ENCODE measurements at regions not wholly inside any gene's neighbourhood (a gene's known extent, or its start where the extent isn't known, plus 50 kb on each side); places are given as distances from the start of the nearest gene placed in this dataset.
A peak's percentile ranks its signal among the peaks of the same experiment; 100 is the strongest.

- Histone ChIP-seq H3K4me3 (ENCODE audit: low read length in 3 of 3) (no peak overlapping the region), H3K9me3 (ENCODE audit: control insufficient read depth in 2 of 3, insufficient read depth in 1 of 3, low read length in 3 of 3) (no peaks in the 10 kb centered on the region), H3K27ac (ENCODE audit: low read depth in 2 of 2, low read length in 2 of 2) (no peak overlapping the region), H3K36me3 (ENCODE audit: control insufficient read depth in 2 of 3, insufficient read depth in 3 of 3, low read length in 3 of 3) (no peaks in the 10 kb centered on the region), H3K27me3 (ENCODE audit: control insufficient read depth, insufficient read depth, low read length) (no peaks in the 10 kb centered on the region), H3K9ac (ENCODE audit: low read length in 3 of 3) (no peak overlapping the region), H3K4me1 (ENCODE audit: control insufficient read depth in 2 of 3, insufficient read depth in 2 of 3, low read depth in 1 of 3, low read length in 3 of 3) (no peaks in the 10 kb centered on the region)
- FAIRE-seq (no peak), DNase-seq (no peak)
- TF ChIP-seq CTCF (IDR thresholded peaks at IDR 0.05; ENCODE audit: borderline replicate concordance, extremely low read depth, insufficient read depth) = no peak
- intact Hi-C loops (cut with DNase I) = no loop called here
Observed at GRCh38 chr11:115653076-115653475, 148.9 kb upstream of the CADM1 start.

GRCh38 chr11:115652496-115652895 lies 148.3 kb upstream of the CADM1 start:
- DNase-seq (no peak), FAIRE-seq (no peak)
- H3K27ac ChIP-seq (ENCODE audit: low read depth in 2 of 2, low read length in 2 of 2) = no peak overlapping the region
- no peaks in the 10 kb centered on the region for H3K4me1 ChIP-seq (ENCODE audit: control insufficient read depth in 2 of 3, insufficient read depth in 2 of 3, low read depth in 1 of 3, low read length in 3 of 3)
- H3K27me3 ChIP-seq (ENCODE audit: control insufficient read depth, insufficient read depth, low read length) = no peaks in the 10 kb centered on the region
- H3K36me3 ChIP-seq (ENCODE audit: control insufficient read depth in 2 of 3, insufficient read depth in 3 of 3, low read length in 3 of 3) = no peaks in the 10 kb centered on the region
- no peak overlapping the region for H3K4me3 ChIP-seq (ENCODE audit: low read length in 3 of 3)
- no peak for TF ChIP-seq CTCF (IDR thresholded peaks at IDR 0.05; ENCODE audit: borderline replicate concordance, extremely low read depth, insufficient read depth)
- no peak overlapping the region for H3K9ac ChIP-seq (ENCODE audit: low read length in 3 of 3)
- H3K9me3 ChIP-seq (ENCODE audit: control insufficient read depth in 2 of 3, insufficient read depth in 1 of 3, low read length in 3 of 3) = no peaks in the 10 kb centered on the region
- intact Hi-C loops (cut with DNase I) = no loop called here

GRCh38 chr11:115652094-115652493 lies 147.9 kb upstream of the CADM1 start:
- Histone ChIP-seq H3K36me3 (ENCODE audit: control insufficient read depth in 2 of 3, insufficient read depth in 3 of 3, low read length in 3 of 3) (no peaks in the 10 kb centered on the region), H3K9me3 (ENCODE audit: control insufficient read depth in 2 of 3, insufficient read depth in 1 of 3, low read length in 3 of 3) (no peaks in the 10 kb centered on the region), H3K9ac (ENCODE audit: low read length in 3 of 3) (no peak overlapping the region), H3K27me3 (ENCODE audit: control insufficient read depth, insufficient read depth, low read length) (no peaks in the 10 kb centered on the region), H3K4me1 (ENCODE audit: control insufficient read depth in 2 of 3, insufficient read depth in 2 of 3, low read depth in 1 of 3, low read length in 3 of 3) (no peaks in the 10 kb centered on the region), H3K4me3 (ENCODE audit: low read length in 3 of 3) (no peak overlapping the region), H3K27ac (ENCODE audit: low read depth in 2 of 2, low read length in 2 of 2) (no peak overlapping the region)
- FAIRE-seq (no peak), DNase-seq (no peak)
- intact Hi-C loops (cut with DNase I) = no loop called here
- TF ChIP-seq CTCF (IDR thresholded peaks at IDR 0.05; ENCODE audit: borderline replicate concordance, extremely low read depth, insufficient read depth) = no peak

GRCh38 chr11:115649461-115649860 lies 145.2 kb upstream of the CADM1 start:
- Histone ChIP-seq H3K4me3 (ENCODE audit: low read length in 3 of 3) (no peak overlapping the region), H3K9me3 (ENCODE audit: control insufficient read depth in 2 of 3, insufficient read depth in 1 of 3, low read length in 3 of 3) (no peaks in the 10 kb centered on the region), H3K27me3 (ENCODE audit: control insufficient read depth, insufficient read depth, low read length) (no peaks in the 10 kb centered on the region), H3K4me1 (ENCODE audit: control insufficient read depth in 2 of 3, insufficient read depth in 2 of 3, low read depth in 1 of 3, low read length in 3 of 3) (no peaks in the 10 kb centered on the region), H3K9ac (ENCODE audit: low read length in 3 of 3) (no peak overlapping the region), H3K36me3 (ENCODE audit: control insufficient read depth in 2 of 3, insufficient read depth in 3 of 3, low read length in 3 of 3) (no peaks in the 10 kb centered on the region), H3K27ac (ENCODE audit: low read depth in 2 of 2, low read length in 2 of 2) (no peak overlapping the region)
- no peak for TF ChIP-seq CTCF (IDR thresholded peaks at IDR 0.05; ENCODE audit: borderline replicate concordance, extremely low read depth, insufficient read depth)
- no peak for FAIRE-seq
- DNase-seq = peak in 3 of 5 donors; percentile 50 to 77 (median 74)
- intact Hi-C loops (cut with DNase I) = no loop called here
